GM23338 (cell line): ENCODE measurements at regions not wholly inside any gene's neighbourhood (a gene's known extent, or its start where the extent isn't known, plus 50 kb on each side); places are given as distances from the start of the nearest gene placed in this dataset.

Experiments
- ATAC-seq: fragments of 200-7000 bp; cut with Tn5 transposase; 3 replicates; pipeline ENCODE4 v1.9.1; 2020
- DNase-seq: peaks from one replicate; pipeline ENCODE4 v3.0.0-alpha.2; 2015; ENCODE audit warnings: low spot score
- H2AFZ ChIP-seq: fragments of 200-600 bp; sonication (generic); 2 replicates; pipeline ENCODE4 v1.8.0; 2016; ENCODE audit warnings: antibody characterized with exemption, mild to moderate bottlenecking, moderate library complexity
- H3F3A ChIP-seq: fragments of 200-600 bp; sonication (generic); replicated peaks from 2 replicates; pipeline ENCODE4 v1.8.0; 2017; ENCODE audit warnings: antibody characterized with exemption, mixed run types, low read depth
- H3K27ac ChIP-seq: fragments of 200-600 bp; sonication (generic); 2 replicates; pipeline ENCODE4 v1.6.1; 2016; ENCODE audit warnings: low read depth
- H3K27me3 ChIP-seq: fragments of 200-600 bp; sonication (generic); 2 replicates; pipeline ENCODE4 v1.8.0; 2016; ENCODE audit warnings: mild to moderate bottlenecking, mixed run types, moderate library complexity; ENCODE audit not compliant: insufficient read depth
- H3K36me3 ChIP-seq: fragments of 200-600 bp; sonication (generic); 2 replicates; pipeline ENCODE4 v1.8.0; 2016; ENCODE audit warnings: mild to moderate bottlenecking; ENCODE audit not compliant: insufficient read depth
- H3K4me1 ChIP-seq: fragments of 200-600 bp; sonication (generic); 2 replicates; pipeline ENCODE4 v1.8.0; 2016; ENCODE audit warnings: mild to moderate bottlenecking, moderate library complexity; ENCODE audit not compliant: insufficient read depth
- H3K4me2 ChIP-seq: fragments of 200-600 bp; sonication (generic); 2 replicates; pipeline ENCODE4 v1.7.1; 2017; ENCODE audit warnings: mixed run types
- H3K4me3 ChIP-seq: fragments of 200-600 bp; sonication (generic); 2 replicates; pipeline ENCODE4 v1.6.1; 2016; ENCODE audit warnings: mixed run types
- H3K79me2 ChIP-seq: fragments of 200-600 bp; sonication (generic); replicated peaks from 2 replicates; pipeline ENCODE4 v1.8.0; 2017; ENCODE audit warnings: mild to moderate bottlenecking; ENCODE audit not compliant: insufficient read depth
- H3K9me2 ChIP-seq: fragments of 200-600 bp; sonication (generic); 2 replicates; pipeline ENCODE4 v1.8.0; 2017; ENCODE audit not compliant: insufficient read depth
- H4K20me1 ChIP-seq: fragments of 200-600 bp; sonication (generic); replicated peaks from 2 replicates; pipeline ENCODE4 v1.8.0; 2017; ENCODE audit warnings: mild to moderate bottlenecking; ENCODE audit not compliant: insufficient read depth
- H3K27ac Mint-ChIP-seq: 2 replicates; pipeline ENCODE4 v1.8.0; 2020; ENCODE audit warnings: inconsistent platforms, mild to moderate bottlenecking, moderate library complexity, mixed read lengths
- H3K27me3 Mint-ChIP-seq: 3 replicates; pipeline ENCODE4 v1.8.0; 2022; ENCODE audit warnings: low read depth, mild to moderate bottlenecking, moderate library complexity, mixed read lengths, inconsistent platforms; ENCODE audit not compliant: insufficient read depth, poor library complexity
- H3K36me3 Mint-ChIP-seq: 3 replicates; pipeline ENCODE4 v1.8.0; 2021; ENCODE audit warnings: low read depth, mild to moderate bottlenecking, inconsistent platforms, moderate library complexity, mixed read lengths
- H3K4me1 Mint-ChIP-seq: 3 replicates; pipeline ENCODE4 v1.8.0; 2020; ENCODE audit warnings: mild to moderate bottlenecking, inconsistent platforms, mixed read lengths
- H3K4me3 Mint-ChIP-seq: 3 replicates; pipeline ENCODE4 v1.8.0; 2021; ENCODE audit warnings: moderate library complexity, mild to moderate bottlenecking, inconsistent platforms, mixed read lengths
- H3K9me3 Mint-ChIP-seq: 3 replicates; pipeline ENCODE4 v1.8.0; 2020; ENCODE audit warnings: moderate library complexity, mild to moderate bottlenecking, inconsistent platforms, mixed read lengths
- CREB1 ChIP-seq: fragments of 250-450 bp; sonication (Bioruptor Pico); IDR thresholded peaks from 2 replicates; pipeline ENCODE4 v1.5.0; 2020; ENCODE audit warnings: low read depth, mild to moderate bottlenecking, moderate library complexity
- EZH2 ChIP-seq: fragments of 200-600 bp; sonication (generic); IDR thresholded peaks from one replicate; pipeline ENCODE4 v1.8.0; 2017; ENCODE audit warnings: antibody characterized with exemption, mild to moderate bottlenecking, low read depth; ENCODE audit not compliant: unreplicated experiment
- JUNB ChIP-seq: IDR thresholded peaks from one replicate; pipeline ENCODE4 v1.6.1; 2016; ENCODE audit warnings: antibody characterized with exemption; ENCODE audit not compliant: unreplicated experiment
- STAT1 ChIP-seq: IDR thresholded peaks from one replicate; pipeline ENCODE4 v1.6.1; 2016; ENCODE audit warnings: antibody characterized with exemption; ENCODE audit not compliant: unreplicated experiment
- ZNF114 ChIP-seq: fragments of 250-450 bp; sonication (Bioruptor Pico); IDR thresholded peaks from 2 replicates; pipeline ENCODE4 v1.5.0; 2020; ENCODE audit warnings: mild to moderate bottlenecking, moderate library complexity
- ZNF331 ChIP-seq: fragments of 250-450 bp; sonication (Bioruptor Pico); IDR thresholded peaks from 2 replicates; pipeline ENCODE4 v1.5.0; 2020; ENCODE audit warnings: low read depth, mild to moderate bottlenecking, moderate library complexity
- TF ChIP-seq, protein P1 (sequence below): fragments of 250-450 bp; sonication (Bioruptor Pico); IDR thresholded peaks from 2 replicates; pipeline ENCODE4 v1.5.0; 2020; ENCODE audit warnings: mild to moderate bottlenecking, moderate library complexity
- TF ChIP-seq, protein P2 (sequence below): IDR thresholded peaks from one replicate; pipeline ENCODE4 v1.6.1; 2018; ENCODE audit warnings: antibody characterized with exemption; ENCODE audit not compliant: unreplicated experiment
- TF ChIP-seq, protein P3 (sequence below), 2 experiments: fragments of 200-600 bp in 1 of 2; sonication (generic) in 1 of 2; conservative IDR thresholded peaks; 2 replicates each; pipeline versions ENCODE4 v1.5.1 to v1.6.1; 2016 to 2017; ENCODE audit warnings: antibody characterized with exemption in 2 of 2, low read depth in 2 of 2, mild to moderate bottlenecking in 2 of 2, moderate library complexity in 1 of 2

DNA sequence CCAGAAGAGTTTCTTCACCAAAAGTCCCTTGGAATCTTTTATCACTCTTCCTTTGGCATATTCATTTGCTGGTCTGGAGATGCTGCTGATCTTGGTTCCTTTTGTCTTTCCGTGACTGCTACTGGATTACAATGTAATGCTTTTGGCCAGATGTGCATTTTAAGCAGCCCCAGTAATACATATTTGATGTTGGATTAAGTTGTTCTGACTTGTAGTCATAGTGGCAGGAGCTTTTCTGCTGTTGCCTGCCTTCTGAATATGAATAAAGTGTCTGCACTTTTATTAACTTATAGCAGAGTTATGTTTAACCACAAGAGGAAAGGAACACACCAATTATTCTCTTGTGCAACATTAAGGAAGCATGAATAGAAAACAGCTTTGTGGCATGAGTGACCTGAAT, 360.0 kb upstream of the DDI1 start (continued):
- TF ChIP-seq, protein P1, sequence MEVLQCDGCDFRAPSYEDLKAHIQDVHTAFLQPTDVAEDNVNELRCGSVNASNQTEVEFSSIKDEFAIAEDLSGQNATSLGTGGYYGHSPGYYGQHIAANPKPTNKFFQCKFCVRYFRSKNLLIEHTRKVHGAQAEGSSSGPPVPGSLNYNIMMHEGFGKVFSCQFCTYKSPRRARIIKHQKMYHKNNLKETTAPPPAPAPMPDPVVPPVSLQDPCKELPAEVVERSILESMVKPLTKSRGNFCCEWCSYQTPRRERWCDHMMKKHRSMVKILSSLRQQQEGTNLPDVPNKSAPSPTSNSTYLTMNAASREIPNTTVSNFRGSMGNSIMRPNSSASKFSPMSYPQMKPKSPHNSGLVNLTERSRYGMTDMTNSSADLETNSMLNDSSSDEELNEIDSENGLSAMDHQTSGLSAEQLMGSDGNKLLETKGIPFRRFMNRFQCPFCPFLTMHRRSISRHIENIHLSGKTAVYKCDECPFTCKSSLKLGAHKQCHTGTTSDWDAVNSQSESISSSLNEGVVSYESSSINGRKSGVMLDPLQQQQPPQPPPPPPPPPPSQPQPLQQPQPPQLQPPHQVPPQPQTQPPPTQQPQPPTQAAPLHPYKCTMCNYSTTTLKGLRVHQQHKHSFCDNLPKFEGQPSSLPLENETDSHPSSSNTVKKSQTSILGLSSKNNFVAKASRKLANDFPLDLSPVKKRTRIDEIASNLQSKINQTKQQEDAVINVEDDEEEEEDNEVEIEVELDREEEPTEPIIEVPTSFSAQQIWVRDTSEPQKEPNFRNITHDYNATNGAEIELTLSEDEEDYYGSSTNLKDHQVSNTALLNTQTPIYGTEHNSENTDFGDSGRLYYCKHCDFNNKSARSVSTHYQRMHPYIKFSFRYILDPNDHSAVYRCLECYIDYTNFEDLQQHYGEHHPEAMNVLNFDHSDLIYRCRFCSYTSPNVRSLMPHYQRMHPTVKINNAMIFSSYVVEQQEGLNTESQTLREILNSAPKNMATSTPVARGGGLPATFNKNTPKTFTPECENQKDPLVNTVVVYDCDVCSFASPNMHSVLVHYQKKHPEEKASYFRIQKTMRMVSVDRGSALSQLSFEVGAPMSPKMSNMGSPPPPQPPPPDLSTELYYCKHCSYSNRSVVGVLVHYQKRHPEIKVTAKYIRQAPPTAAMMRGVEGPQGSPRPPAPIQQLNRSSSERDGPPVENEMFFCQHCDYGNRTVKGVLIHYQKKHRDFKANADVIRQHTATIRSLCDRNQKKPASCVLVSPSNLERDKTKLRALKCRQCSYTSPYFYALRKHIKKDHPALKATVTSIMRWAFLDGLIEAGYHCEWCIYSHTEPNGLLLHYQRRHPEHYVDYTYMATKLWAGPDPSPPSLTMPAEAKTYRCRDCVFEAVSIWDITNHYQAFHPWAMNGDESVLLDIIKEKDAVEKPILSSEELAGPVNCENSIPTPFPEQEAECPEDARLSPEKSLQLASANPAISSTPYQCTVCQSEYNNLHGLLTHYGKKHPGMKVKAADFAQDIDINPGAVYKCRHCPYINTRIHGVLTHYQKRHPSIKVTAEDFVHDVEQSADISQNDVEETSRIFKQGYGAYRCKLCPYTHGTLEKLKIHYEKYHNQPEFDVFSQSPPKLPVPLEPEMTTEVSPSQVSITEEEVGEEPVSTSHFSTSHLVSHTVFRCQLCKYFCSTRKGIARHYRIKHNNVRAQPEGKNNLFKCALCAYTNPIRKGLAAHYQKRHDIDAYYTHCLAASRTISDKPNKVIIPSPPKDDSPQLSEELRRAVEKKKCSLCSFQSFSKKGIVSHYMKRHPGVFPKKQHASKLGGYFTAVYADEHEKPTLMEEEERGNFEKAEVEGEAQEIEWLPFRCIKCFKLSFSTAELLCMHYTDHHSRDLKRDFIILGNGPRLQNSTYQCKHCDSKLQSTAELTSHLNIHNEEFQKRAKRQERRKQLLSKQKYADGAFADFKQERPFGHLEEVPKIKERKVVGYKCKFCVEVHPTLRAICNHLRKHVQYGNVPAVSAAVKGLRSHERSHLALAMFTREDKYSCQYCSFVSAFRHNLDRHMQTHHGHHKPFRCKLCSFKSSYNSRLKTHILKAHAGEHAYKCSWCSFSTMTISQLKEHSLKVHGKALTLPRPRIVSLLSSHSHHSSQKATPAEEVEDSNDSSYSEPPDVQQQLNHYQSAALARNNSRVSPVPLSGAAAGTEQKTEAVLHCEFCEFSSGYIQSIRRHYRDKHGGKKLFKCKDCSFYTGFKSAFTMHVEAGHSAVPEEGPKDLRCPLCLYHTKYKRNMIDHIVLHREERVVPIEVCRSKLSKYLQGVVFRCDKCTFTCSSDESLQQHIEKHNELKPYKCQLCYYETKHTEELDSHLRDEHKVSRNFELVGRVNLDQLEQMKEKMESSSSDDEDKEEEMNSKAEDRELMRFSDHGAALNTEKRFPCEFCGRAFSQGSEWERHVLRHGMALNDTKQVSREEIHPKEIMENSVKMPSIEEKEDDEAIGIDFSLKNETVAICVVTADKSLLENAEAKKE (CRISPR knock-in tag): no peak
- no peak for TF ChIP-seq CREB1 (CRISPR knock-in tag)
- TF ChIP-seq EZH2: no peak

DNA sequence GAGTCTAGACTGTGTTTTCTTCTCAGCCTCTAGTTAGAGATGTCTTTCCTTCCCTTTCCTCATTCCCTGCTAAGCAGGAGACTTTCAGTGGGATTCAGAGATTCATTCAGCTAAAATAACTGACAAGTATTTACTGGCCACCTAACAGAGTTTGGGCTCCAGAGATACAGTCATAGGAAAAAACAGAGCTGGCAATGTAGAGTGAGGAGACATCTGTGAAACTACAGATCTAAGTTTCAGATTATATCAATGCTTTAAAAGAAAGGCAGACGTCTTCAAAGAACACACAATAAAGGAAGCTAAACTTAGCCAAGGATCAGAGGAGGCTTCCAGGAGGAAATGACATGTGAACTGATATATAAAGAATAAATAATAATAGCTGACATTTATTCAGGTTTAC, 355.6 kb upstream of the DDI1 start:
- H3K9me2 ChIP-seq: no peaks in the 10 kb centered on the region
- no peak overlapping the region for H2AFZ ChIP-seq
- H3K4me2 ChIP-seq: no peak overlapping the region
- H3K27ac ChIP-seq: no peak overlapping the region
- DNase-seq (no peak), ATAC-seq (no peak)
- H3K79me2 ChIP-seq: no peaks in the 10 kb centered on the region
- Mint-ChIP-seq H3K36me3 (no peaks in the 10 kb centered on the region), H3K4me3 (no peak overlapping the region), H3K9me3 (no peaks in the 10 kb centered on the region), H3K4me1 (peaks cover 14% of the 10 kb centered on the region; the same call in 2 of the 3 replicates), H3K27ac (no peak overlapping the region), H3K27me3 (peaks cover 2% of the 10 kb centered on the region)
- no peaks in the 10 kb centered on the region for H3K27me3 ChIP-seq
- no peaks in the 10 kb centered on the region for H3K36me3 ChIP-seq
- H3F3A ChIP-seq: no peaks in the 10 kb centered on the region
- H3K4me3 ChIP-seq: no peak overlapping the region
- H4K20me1 ChIP-seq: no peaks in the 10 kb centered on the region
- peaks cover 13% of the 10 kb centered on the region for H3K4me1 ChIP-seq
- TF ChIP-seq ZNF331 (CRISPR knock-in tag): no peak
- no peak for TF ChIP-seq STAT1
- TF ChIP-seq, protein P2, sequence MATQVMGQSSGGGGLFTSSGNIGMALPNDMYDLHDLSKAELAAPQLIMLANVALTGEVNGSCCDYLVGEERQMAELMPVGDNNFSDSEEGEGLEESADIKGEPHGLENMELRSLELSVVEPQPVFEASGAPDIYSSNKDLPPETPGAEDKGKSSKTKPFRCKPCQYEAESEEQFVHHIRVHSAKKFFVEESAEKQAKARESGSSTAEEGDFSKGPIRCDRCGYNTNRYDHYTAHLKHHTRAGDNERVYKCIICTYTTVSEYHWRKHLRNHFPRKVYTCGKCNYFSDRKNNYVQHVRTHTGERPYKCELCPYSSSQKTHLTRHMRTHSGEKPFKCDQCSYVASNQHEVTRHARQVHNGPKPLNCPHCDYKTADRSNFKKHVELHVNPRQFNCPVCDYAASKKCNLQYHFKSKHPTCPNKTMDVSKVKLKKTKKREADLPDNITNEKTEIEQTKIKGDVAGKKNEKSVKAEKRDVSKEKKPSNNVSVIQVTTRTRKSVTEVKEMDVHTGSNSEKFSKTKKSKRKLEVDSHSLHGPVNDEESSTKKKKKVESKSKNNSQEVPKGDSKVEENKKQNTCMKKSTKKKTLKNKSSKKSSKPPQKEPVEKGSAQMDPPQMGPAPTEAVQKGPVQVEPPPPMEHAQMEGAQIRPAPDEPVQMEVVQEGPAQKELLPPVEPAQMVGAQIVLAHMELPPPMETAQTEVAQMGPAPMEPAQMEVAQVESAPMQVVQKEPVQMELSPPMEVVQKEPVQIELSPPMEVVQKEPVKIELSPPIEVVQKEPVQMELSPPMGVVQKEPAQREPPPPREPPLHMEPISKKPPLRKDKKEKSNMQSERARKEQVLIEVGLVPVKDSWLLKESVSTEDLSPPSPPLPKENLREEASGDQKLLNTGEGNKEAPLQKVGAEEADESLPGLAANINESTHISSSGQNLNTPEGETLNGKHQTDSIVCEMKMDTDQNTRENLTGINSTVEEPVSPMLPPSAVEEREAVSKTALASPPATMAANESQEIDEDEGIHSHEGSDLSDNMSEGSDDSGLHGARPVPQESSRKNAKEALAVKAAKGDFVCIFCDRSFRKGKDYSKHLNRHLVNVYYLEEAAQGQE: no peak
- TF ChIP-seq, protein P3, sequence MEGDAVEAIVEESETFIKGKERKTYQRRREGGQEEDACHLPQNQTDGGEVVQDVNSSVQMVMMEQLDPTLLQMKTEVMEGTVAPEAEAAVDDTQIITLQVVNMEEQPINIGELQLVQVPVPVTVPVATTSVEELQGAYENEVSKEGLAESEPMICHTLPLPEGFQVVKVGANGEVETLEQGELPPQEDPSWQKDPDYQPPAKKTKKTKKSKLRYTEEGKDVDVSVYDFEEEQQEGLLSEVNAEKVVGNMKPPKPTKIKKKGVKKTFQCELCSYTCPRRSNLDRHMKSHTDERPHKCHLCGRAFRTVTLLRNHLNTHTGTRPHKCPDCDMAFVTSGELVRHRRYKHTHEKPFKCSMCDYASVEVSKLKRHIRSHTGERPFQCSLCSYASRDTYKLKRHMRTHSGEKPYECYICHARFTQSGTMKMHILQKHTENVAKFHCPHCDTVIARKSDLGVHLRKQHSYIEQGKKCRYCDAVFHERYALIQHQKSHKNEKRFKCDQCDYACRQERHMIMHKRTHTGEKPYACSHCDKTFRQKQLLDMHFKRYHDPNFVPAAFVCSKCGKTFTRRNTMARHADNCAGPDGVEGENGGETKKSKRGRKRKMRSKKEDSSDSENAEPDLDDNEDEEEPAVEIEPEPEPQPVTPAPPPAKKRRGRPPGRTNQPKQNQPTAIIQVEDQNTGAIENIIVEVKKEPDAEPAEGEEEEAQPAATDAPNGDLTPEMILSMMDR (conservative IDR thresholded peaks at IDR 0.05; ENCODE audit: low read depth in 2 of 2): no peak
- no peak for TF ChIP-seq CREB1 (CRISPR knock-in tag)
- TF ChIP-seq ZNF114 (CRISPR knock-in tag): no peak
- TF ChIP-seq JUNB: no peak
